DOHH2 (cell line): ENCODE measurements at regions not wholly inside any gene's neighbourhood (a gene's known extent, or its start where the extent isn't known, plus 50 kb on each side); places are given as distances from the start of the nearest gene placed in this dataset.

Experiments used
- H3F3A ChIP-seq: fragments of 200-600 bp; sonication (generic), shearing (Covaris generic); 2 replicates; pipeline ENCODE4 v1.6.0; 2016; ENCODE audit warnings: antibody characterized with exemption, mild to moderate bottlenecking; ENCODE audit not compliant: control insufficient read depth, insufficient read depth
- H3K27ac ChIP-seq: fragments of 200-600 bp; sonication (generic); 2 replicates; pipeline ENCODE4 v1.5.1; 2014; ENCODE audit warnings: low read depth, mild to moderate bottlenecking, low read length, moderate library complexity
- H3K27me3 ChIP-seq: fragments of 200-600 bp; sonication (generic); 2 replicates; pipeline ENCODE4 v1.6.1; 2014; ENCODE audit warnings: mild to moderate bottlenecking, low read length, mixed read lengths; ENCODE audit not compliant: control insufficient read depth
- H3K36me3 ChIP-seq: fragments of 200-600 bp; sonication (generic); 2 replicates; pipeline ENCODE4 v1.6.1; 2014; ENCODE audit warnings: mild to moderate bottlenecking, low read length, moderate library complexity, mixed read lengths; ENCODE audit not compliant: control insufficient read depth
- H3K4me1 ChIP-seq: fragments of 200-600 bp; sonication (generic); 2 replicates; pipeline ENCODE4 v1.6.1; 2014; ENCODE audit warnings: mild to moderate bottlenecking, low read length, mixed read lengths; ENCODE audit not compliant: control insufficient read depth
- H3K4me2 ChIP-seq: fragments of 200-600 bp; sonication (generic); 2 replicates; pipeline ENCODE4 v1.6.0; 2014; ENCODE audit warnings: mild to moderate bottlenecking, low read length, moderate library complexity
- H3K4me3 ChIP-seq: fragments of 200-600 bp; sonication (generic); 2 replicates; pipeline ENCODE4 v1.5.1; 2014; ENCODE audit warnings: mild to moderate bottlenecking, low read length, mixed read lengths
- H3K79me2 ChIP-seq: fragments of 200-600 bp; sonication (generic); 2 replicates; pipeline ENCODE4 v1.6.1; 2014; ENCODE audit warnings: mild to moderate bottlenecking, low read length, mixed read lengths; ENCODE audit not compliant: control insufficient read depth
- H3K9me2 ChIP-seq: fragments of 200-600 bp; sonication (generic); replicated peaks from 2 replicates; pipeline ENCODE4 v1.6.1; 2014; ENCODE audit warnings: mild to moderate bottlenecking, low read length, mixed read lengths; ENCODE audit not compliant: control insufficient read depth
- H3K9me3 ChIP-seq: fragments of 200-600 bp; sonication (generic); 2 replicates; pipeline ENCODE4 v1.6.1; 2014; ENCODE audit warnings: antibody characterized with exemption, low read length, mixed read lengths; ENCODE audit not compliant: control insufficient read depth, insufficient read depth
- H4K20me1 ChIP-seq: fragments of 200-600 bp; sonication (generic); 2 replicates; pipeline ENCODE4 v1.6.0; 2014; ENCODE audit warnings: low read depth, mild to moderate bottlenecking, antibody characterized with exemption, low read length, moderate library complexity; ENCODE audit not compliant: control insufficient read depth, insufficient read depth
- EZH2phosphoT487 ChIP-seq: fragments of 200-600 bp; sonication (generic); IDR thresholded peaks from 2 replicates; pipeline ENCODE4 v1.6.1; 2017; ENCODE audit warnings: borderline replicate concordance, mild to moderate bottlenecking, antibody characterized with exemption, low read length, moderate library complexity, mixed read lengths
- TF ChIP-seq, protein P1 (sequence below): fragments of 200-600 bp; sonication (generic); IDR thresholded peaks from one replicate; pipeline ENCODE4 v1.5.1; 2014; ENCODE audit warnings: antibody characterized with exemption, mild to moderate bottlenecking, low read depth, low read length; ENCODE audit not compliant: poor library complexity, severe bottlenecking

DNA sequence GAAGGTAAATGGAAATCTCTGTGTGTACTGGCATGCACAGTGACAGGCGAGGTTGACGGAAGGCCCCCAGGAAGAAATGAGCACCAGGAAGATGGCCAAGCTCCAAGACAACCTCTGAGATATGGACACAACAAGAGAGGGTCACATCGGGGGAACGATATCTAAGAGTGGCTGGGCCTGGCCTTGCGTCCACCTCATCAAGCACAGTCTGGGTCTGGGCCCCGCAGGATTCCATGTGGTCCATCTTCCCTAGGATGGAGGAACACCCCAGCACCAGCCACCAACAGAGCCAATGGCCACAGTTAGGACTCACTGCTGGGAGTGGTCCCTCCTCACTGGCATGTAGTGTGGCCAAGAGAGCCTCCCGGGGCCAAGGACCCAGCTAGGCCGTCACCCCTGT lies 272.6 kb upstream of the AGTR2 start:
- no peak overlapping the region for H3K4me3 ChIP-seq
- peaks cover 15% of the 10 kb centered on the region for H3K4me1 ChIP-seq
- no peaks in the 10 kb centered on the region for H3K9me2 ChIP-seq
- H4K20me1 ChIP-seq, result no peaks in the 10 kb centered on the region
- no peaks in the 10 kb centered on the region for H3K27me3 ChIP-seq
- no peaks in the 10 kb centered on the region for H3F3A ChIP-seq
- H3K9me3 ChIP-seq, result no peaks in the 10 kb centered on the region
- no peak for TF ChIP-seq EZH2phosphoT487
- TF ChIP-seq, protein P1, sequence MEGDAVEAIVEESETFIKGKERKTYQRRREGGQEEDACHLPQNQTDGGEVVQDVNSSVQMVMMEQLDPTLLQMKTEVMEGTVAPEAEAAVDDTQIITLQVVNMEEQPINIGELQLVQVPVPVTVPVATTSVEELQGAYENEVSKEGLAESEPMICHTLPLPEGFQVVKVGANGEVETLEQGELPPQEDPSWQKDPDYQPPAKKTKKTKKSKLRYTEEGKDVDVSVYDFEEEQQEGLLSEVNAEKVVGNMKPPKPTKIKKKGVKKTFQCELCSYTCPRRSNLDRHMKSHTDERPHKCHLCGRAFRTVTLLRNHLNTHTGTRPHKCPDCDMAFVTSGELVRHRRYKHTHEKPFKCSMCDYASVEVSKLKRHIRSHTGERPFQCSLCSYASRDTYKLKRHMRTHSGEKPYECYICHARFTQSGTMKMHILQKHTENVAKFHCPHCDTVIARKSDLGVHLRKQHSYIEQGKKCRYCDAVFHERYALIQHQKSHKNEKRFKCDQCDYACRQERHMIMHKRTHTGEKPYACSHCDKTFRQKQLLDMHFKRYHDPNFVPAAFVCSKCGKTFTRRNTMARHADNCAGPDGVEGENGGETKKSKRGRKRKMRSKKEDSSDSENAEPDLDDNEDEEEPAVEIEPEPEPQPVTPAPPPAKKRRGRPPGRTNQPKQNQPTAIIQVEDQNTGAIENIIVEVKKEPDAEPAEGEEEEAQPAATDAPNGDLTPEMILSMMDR, result no peak
- no peaks in the 10 kb centered on the region for H3K36me3 ChIP-seq
- no peak overlapping the region for H3K4me2 ChIP-seq
- no peaks in the 10 kb centered on the region for H3K79me2 ChIP-seq
- H3K27ac ChIP-seq, result no peak overlapping the region

DNA sequence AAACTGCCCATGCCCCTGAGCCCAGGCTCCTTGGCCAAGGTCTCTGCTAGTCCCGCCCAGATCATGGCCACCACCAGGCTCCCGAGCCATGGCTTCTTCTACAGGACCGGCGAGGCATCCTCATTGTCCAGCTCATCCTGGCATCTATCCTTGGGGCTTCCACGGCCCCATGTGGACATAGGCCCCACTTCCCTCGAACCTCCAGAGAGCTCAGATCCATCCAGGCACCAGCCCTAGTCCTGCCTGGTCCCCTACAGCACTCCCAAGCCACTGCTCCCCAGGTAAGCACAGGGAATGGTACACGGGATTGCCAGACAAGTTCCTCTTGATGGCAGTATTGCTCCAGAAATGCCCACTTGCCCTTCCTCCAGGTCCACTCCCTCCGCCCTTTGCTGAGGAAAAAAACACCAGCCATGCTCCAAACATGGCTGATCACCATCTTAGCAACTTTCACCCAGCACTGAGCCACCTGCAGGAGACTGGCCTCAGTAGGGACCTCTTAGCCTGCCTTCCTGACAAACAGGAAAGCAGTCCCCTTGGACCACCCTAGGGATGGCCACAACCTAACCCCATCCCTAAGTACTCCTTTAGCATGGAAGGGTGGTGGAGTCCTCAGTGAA lies 272.1 kb upstream of the AGTR2 start:
- Histone ChIP-seq H3K4me3 (no peak overlapping the region), H3K27ac (no peak overlapping the region), H3K9me2 (no peaks in the 10 kb centered on the region), H4K20me1 (no peaks in the 10 kb centered on the region), H3F3A (no peaks in the 10 kb centered on the region), H3K27me3 (no peaks in the 10 kb centered on the region), H3K4me1 (peaks cover 10% of the 10 kb centered on the region), H3K36me3 (no peaks in the 10 kb centered on the region), H3K79me2 (no peaks in the 10 kb centered on the region), H3K4me2 (0 out of 2 replicates have a peak overlapping the region, but pooled peaks have one; percentile 14), H3K9me3 (no peaks in the 10 kb centered on the region)
- TF ChIP-seq EZH2phosphoT487, result no peak
- TF ChIP-seq, protein P1, result no peak

DNA sequence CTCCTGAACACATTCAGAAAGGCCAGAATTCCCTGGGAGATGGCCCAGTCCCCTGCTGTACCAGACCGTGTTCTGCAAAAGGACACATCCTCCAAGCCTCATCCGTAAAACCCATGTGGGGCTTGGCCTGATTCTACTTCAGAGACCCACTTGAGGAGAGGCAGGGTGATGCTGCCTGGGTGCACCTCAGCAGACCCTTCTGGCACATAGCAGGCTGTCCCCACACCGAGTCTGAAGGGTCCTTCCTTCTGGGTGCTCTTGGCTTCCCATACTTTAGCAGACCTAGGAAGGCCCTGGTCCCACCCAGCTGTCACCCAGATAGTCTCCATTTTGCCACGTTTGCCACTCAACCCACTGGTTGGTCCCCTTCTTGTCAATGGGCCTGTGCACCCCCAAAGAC lies 270.1 kb upstream of the AGTR2 start:
- Histone ChIP-seq H3K36me3 (no peaks in the 10 kb centered on the region), H4K20me1 (no peaks in the 10 kb centered on the region), H3K27ac (no peak overlapping the region), H3K9me3 (no peaks in the 10 kb centered on the region), H3K9me2 (no peaks in the 10 kb centered on the region), H3F3A (no peaks in the 10 kb centered on the region), H3K4me3 (no peak overlapping the region), H3K4me2 (no peak overlapping the region), H3K4me1 (peaks cover 8% of the 10 kb centered on the region), H3K79me2 (no peaks in the 10 kb centered on the region), H3K27me3 (no peaks in the 10 kb centered on the region)
- TF ChIP-seq, protein P1, result no peak
- TF ChIP-seq EZH2phosphoT487, result no peak
